OCI-LY3 (cell line): ENCODE measurements at regions not wholly inside any gene's neighbourhood (a gene's known extent, or its start where the extent isn't known, plus 50 kb on each side); places are given as distances from the start of the nearest gene placed in this dataset.

Experiments
- EZH2phosphoT487 ChIP-seq: fragments of 200-600 bp; shearing (Covaris generic); IDR thresholded peaks from 2 replicates; pipeline ENCODE4 v1.6.1; 2018; ENCODE audit warnings: antibody characterized with exemption, mixed run types, low read depth
- TF ChIP-seq, protein P1 (sequence below): fragments of 200-600, 300-600 bp; sonication (generic); IDR thresholded peaks from 2 replicates; pipeline ENCODE4 v1.5.1; 2014; ENCODE audit warnings: antibody characterized with exemption, low read length, low read depth

DNA sequence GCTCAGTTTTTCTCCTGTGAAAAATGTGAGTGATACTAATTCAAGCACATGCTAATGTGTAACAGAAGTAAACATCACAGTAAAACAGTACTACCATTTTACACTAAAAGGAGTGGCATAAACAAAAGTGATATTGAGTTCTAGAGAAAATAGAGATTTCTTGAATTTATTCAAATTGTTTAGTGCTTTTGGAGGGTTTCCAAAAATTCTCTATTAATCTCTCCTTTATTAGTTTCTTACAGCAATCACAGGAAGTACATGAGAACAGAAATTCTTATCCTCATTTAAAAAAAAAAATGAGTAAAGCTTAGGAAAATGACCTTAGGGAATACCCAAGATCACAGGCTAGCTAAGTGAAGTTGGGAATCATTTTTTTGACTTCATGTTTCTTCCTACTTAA is 459.7 kb upstream of the GALNTL6 start:
- TF ChIP-seq, protein P1, sequence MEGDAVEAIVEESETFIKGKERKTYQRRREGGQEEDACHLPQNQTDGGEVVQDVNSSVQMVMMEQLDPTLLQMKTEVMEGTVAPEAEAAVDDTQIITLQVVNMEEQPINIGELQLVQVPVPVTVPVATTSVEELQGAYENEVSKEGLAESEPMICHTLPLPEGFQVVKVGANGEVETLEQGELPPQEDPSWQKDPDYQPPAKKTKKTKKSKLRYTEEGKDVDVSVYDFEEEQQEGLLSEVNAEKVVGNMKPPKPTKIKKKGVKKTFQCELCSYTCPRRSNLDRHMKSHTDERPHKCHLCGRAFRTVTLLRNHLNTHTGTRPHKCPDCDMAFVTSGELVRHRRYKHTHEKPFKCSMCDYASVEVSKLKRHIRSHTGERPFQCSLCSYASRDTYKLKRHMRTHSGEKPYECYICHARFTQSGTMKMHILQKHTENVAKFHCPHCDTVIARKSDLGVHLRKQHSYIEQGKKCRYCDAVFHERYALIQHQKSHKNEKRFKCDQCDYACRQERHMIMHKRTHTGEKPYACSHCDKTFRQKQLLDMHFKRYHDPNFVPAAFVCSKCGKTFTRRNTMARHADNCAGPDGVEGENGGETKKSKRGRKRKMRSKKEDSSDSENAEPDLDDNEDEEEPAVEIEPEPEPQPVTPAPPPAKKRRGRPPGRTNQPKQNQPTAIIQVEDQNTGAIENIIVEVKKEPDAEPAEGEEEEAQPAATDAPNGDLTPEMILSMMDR: no peak
- TF ChIP-seq EZH2phosphoT487: no peak
